HAP-1 (cell line): ENCODE measurements at regions not wholly inside any gene's neighbourhood (a gene's known extent, or its start where the extent isn't known, plus 50 kb on each side); places are given as distances from the start of the nearest gene placed in this dataset.
A peak's percentile ranks its signal among the peaks of the same experiment; 100 is the strongest.

ENCODE experiments used
- DNase-seq, 2 experiments: peaks; one replicate each; pipeline ENCODE4 v3.0.0-alpha.2; 2016 to 2020; ENCODE audit warnings: low spot score in 2 of 2
- H3K27me3 ChIP-seq: fragments of 250-450 bp; sonication (Bioruptor Pico); 2 replicates; pipeline ENCODE4 v1.5.1; 2020; ENCODE audit warnings: low read depth, mild to moderate bottlenecking, moderate library complexity
- H3K36me3 ChIP-seq: fragments of 250-450 bp; sonication (Bioruptor Pico); replicated peaks from 2 replicates; pipeline ENCODE4 v1.5.1; 2020; ENCODE audit warnings: mild to moderate bottlenecking
- H3K4me1 ChIP-seq: fragments of 250-450 bp; sonication (Bioruptor Pico); 2 replicates; pipeline ENCODE4 v1.5.1; 2020; ENCODE audit warnings: mild to moderate bottlenecking
- H3K4me3 ChIP-seq: fragments of 250-450 bp; sonication (Bioruptor Pico); 2 replicates; pipeline ENCODE4 v1.5.1; 2020; ENCODE audit warnings: mild to moderate bottlenecking, moderate library complexity
- H3K9me3 ChIP-seq: fragments of 250-450 bp; sonication (Bioruptor Pico); 2 replicates; pipeline ENCODE4 v1.5.1; 2020; ENCODE audit warnings: mild to moderate bottlenecking, moderate library complexity
- in situ Hi-C: fragments of 300-500 bp; cut with MboI; formaldehyde crosslinking; loops from 3 replicates; pipeline ENCODE4 v1.14.3; 2020; ENCODE audit warnings: low sequenced_read_pairs, inconsistent platforms, mixed read lengths

- in situ Hi-C loops = no loop called here
Observed at GRCh38 chr15:62698646-62699045, 343.9 kb upstream of the TPM1 start.

GRCh38 chr15:62706317-62706716 is 336.2 kb upstream of the TPM1 start:
- H3K4me1 ChIP-seq = peaks cover 4% of the 10 kb centered on the region

More at GRCh38 chr15:62698646-62699045, 343.9 kb upstream of the TPM1 start:
- H3K9me3 ChIP-seq = no peaks in the 10 kb centered on the region
- DNase-seq = no peak
- no peaks in the 10 kb centered on the region for H3K27me3 ChIP-seq
- no peaks in the 10 kb centered on the region for H3K4me1 ChIP-seq
- H3K36me3 ChIP-seq = no peaks in the 10 kb centered on the region
- no peak overlapping the region for H3K4me3 ChIP-seq

GRCh38 chr15:62708470-62708869 is 334.1 kb upstream of the TPM1 start:
- Histone ChIP-seq H3K4me3 (no peak overlapping the region), H3K36me3 (no peaks in the 10 kb centered on the region), H3K27me3 (no peaks in the 10 kb centered on the region), H3K9me3 (no peaks in the 10 kb centered on the region), H3K4me1 (peaks cover 4% of the 10 kb centered on the region)
- no peak for DNase-seq
- in situ Hi-C loops = no loop called here

More at GRCh38 chr15:62706317-62706716, 336.2 kb upstream of the TPM1 start:
- no peak overlapping the region for H3K4me3 ChIP-seq
- no peak for DNase-seq
- H3K36me3 ChIP-seq = no peaks in the 10 kb centered on the region
- no peaks in the 10 kb centered on the region for H3K9me3 ChIP-seq
- H3K27me3 ChIP-seq = no peaks in the 10 kb centered on the region
- in situ Hi-C loops = no loop called here

- no peak overlapping the region for H3K4me3 ChIP-seq
- peaks cover 4% of the 10 kb centered on the region for H3K4me1 ChIP-seq
- in situ Hi-C loops = no loop called here
- no peaks in the 10 kb centered on the region for H3K9me3 ChIP-seq
- peak in 1 of 2 experiments; percentile 42 for DNase-seq
- no peaks in the 10 kb centered on the region for H3K27me3 ChIP-seq
- H3K36me3 ChIP-seq = no peaks in the 10 kb centered on the region
Observed at GRCh38 chr15:62709261-62709660, 333.3 kb upstream of the TPM1 start.

- Histone ChIP-seq H3K4me1 (peaks cover 4% of the 10 kb centered on the region), H3K9me3 (no peaks in the 10 kb centered on the region), H3K4me3 (no peak overlapping the region), H3K27me3 (no peaks in the 10 kb centered on the region), H3K36me3 (no peaks in the 10 kb centered on the region)
- in situ Hi-C loops = no loop called here
- DNase-seq = no peak
Observed at GRCh38 chr15:62711691-62712454, 330.7 kb upstream of the TPM1 start.

GRCh38 chr15:62712455-62712839 is 330.1 kb upstream of the TPM1 start:
- no peak for DNase-seq
- Histone ChIP-seq H3K4me1 (peaks cover 4% of the 10 kb centered on the region), H3K9me3 (no peaks in the 10 kb centered on the region), H3K36me3 (no peaks in the 10 kb centered on the region), H3K4me3 (no peak overlapping the region), H3K27me3 (no peaks in the 10 kb centered on the region)
- in situ Hi-C loops = no loop called here

DNA sequence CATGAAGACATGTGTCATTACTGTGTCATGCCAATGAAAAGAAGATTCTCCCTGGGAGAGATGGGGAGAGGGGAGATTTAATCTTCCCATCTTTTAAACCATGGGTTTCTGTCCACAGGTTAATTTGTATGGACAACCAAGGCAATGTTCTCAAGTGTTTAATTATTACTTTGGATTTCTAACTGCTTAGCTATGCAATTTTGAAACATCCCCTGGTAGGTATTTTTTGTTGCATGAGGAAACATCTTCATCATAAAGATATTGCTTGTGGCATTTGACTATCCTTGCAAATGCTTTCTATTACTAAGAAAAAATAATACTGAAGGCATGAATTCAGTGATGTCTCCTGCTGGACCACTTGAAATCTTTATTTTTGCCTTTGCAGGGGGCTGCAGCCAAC is 326.6 kb upstream of the TPM1 start:
- in situ Hi-C loops = no loop called here

GRCh38 chr15:62717496-62717895 is 325.1 kb upstream of the TPM1 start:
- Histone ChIP-seq H3K9me3 (no peaks in the 10 kb centered on the region), H3K36me3 (no peaks in the 10 kb centered on the region), H3K4me3 (no peak overlapping the region), H3K4me1 (no peaks in the 10 kb centered on the region), H3K27me3 (no peaks in the 10 kb centered on the region)
- in situ Hi-C loops = no loop called here
- DNase-seq = no peak

More for the DNA sequence above, 326.6 kb upstream of the TPM1 start:
- Histone ChIP-seq H3K4me3 (no peak overlapping the region), H3K36me3 (no peaks in the 10 kb centered on the region), H3K4me1 (no peaks in the 10 kb centered on the region), H3K9me3 (no peaks in the 10 kb centered on the region), H3K27me3 (no peaks in the 10 kb centered on the region)
- no peak for DNase-seq

DNA sequence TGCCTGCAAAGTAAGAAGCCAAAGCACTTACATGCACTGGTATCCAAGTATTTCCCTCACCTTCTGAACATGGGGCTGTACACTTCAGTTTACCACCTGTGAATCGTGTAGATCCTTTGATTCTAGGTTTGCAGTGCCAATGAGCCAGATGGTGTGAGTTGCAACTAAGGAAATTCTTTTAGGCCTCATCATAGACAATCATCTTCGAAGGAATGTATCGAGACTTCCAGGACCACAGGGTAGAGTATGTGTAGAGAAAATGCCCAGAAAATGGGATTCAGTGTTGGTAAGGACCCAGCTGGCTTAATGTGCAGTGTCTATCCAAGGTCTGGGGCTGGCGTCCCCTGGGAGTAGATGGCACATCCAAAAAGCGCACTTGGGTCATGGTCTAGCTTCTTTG is 323.2 kb upstream of the TPM1 start:
- DNase-seq = no peak
- in situ Hi-C loops = no loop called here
- no peaks in the 10 kb centered on the region for H3K9me3 ChIP-seq
- H3K4me3 ChIP-seq = no peak overlapping the region
- no peaks in the 10 kb centered on the region for H3K27me3 ChIP-seq
- H3K4me1 ChIP-seq = no peaks in the 10 kb centered on the region
- H3K36me3 ChIP-seq = no peaks in the 10 kb centered on the region

DNA sequence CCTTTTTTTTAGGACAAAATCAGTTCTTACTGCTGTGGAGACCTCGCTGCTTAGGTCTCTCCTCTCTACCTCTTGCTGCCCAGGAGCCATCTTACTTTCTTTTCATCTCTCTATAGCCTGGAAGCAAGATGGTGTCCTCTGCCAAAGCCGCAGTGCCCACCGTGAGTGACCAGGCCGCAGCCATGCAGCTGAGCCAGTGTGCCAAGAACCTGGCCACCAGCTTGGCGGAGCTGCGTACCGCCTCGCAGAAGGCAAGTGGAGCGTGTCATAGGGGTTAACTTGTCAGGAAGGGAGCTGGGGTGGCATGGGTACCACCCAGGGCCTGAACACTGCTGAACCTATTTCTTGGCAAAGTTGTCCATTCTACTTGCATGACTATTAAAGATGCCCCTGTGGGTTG is 320.3 kb upstream of the TPM1 start:
- no peaks in the 10 kb centered on the region for H3K36me3 ChIP-seq
- DNase-seq = no peak
- in situ Hi-C loops = no loop called here

DNA sequence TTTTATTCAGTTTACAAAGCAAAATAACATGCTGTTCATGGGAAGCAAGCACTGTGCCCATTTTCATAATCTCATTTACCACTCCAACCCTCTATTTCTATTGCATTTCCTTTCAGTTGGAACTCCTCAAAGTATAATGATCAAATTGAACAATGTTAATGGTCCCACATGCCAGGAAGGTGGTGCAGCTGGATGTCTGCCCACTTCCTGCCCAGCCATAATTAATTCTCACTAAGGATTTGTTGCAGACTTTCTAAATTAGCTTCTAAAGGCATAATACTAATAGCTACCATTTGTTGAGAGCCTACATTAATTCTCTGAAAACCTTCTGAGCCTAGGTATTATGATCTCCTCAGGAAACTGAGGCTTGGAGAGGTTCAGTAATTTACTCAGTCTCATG is 316.1 kb upstream of the TPM1 start:
- H3K27me3 ChIP-seq = no peaks in the 10 kb centered on the region
- peaks cover 7% of the 10 kb centered on the region for H3K9me3 ChIP-seq
- DNase-seq = no peak
- in situ Hi-C loops = no loop called here
- no peak overlapping the region for H3K4me3 ChIP-seq
- H3K36me3 ChIP-seq = no peaks in the 10 kb centered on the region
- H3K4me1 ChIP-seq = no peaks in the 10 kb centered on the region

More for the DNA sequence above, 320.3 kb upstream of the TPM1 start:
- Histone ChIP-seq H3K27me3 (no peaks in the 10 kb centered on the region), H3K9me3 (no peaks in the 10 kb centered on the region), H3K4me1 (no peaks in the 10 kb centered on the region), H3K4me3 (no peak overlapping the region)

- DNase-seq = no peak
- Histone ChIP-seq H3K9me3 (peaks cover 7% of the 10 kb centered on the region), H3K4me3 (no peak overlapping the region), H3K27me3 (no peaks in the 10 kb centered on the region), H3K36me3 (no peaks in the 10 kb centered on the region), H3K4me1 (no peaks in the 10 kb centered on the region)
- in situ Hi-C loops = no loop called here
Observed at GRCh38 chr15:62727501-62727900, 315.0 kb upstream of the TPM1 start.

- in situ Hi-C loops = no loop called here
- Histone ChIP-seq H3K36me3 (no peaks in the 10 kb centered on the region), H3K4me3 (no peak overlapping the region), H3K9me3 (peaks cover 7% of the 10 kb centered on the region), H3K4me1 (no peaks in the 10 kb centered on the region), H3K27me3 (no peaks in the 10 kb centered on the region)
- DNase-seq = no peak
Observed at GRCh38 chr15:62730825-62731224, 311.7 kb upstream of the TPM1 start.

- Histone ChIP-seq H3K4me3 (no peak overlapping the region), H3K4me1 (no peaks in the 10 kb centered on the region), H3K9me3 (peaks cover 7% of the 10 kb centered on the region), H3K27me3 (no peaks in the 10 kb centered on the region), H3K36me3 (no peaks in the 10 kb centered on the region)
- no peak for DNase-seq
- in situ Hi-C loops = no loop called here
Observed at GRCh38 chr15:62732078-62732477, 310.5 kb upstream of the TPM1 start.

DNA sequence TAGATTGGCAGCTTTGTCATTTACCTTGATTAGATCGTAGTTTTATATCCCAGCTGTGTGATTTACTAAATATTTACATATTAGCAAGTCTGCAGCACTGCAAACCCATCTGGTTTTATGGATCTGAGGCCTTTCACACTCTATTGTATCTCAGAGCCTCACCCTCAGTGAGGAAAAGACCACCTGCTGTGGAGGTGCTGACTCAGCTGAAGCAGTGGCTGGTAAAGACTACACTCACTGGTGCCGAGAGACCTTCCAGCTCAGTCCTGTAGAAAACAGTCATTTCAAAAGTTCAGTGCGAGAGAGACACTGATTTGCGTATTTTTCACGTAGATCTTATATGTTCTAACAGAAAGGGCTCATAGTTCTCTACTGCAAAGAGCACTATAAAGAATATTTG is 307.8 kb upstream of the TPM1 start:
- in situ Hi-C loops = no loop called here
- Histone ChIP-seq H3K4me3 (no peak overlapping the region), H3K36me3 (no peaks in the 10 kb centered on the region), H3K9me3 (peaks cover 7% of the 10 kb centered on the region), H3K4me1 (no peaks in the 10 kb centered on the region), H3K27me3 (no peaks in the 10 kb centered on the region)
- DNase-seq = no peak
